GM12864 (cell line): ENCODE measurements at regions not wholly inside any gene's neighbourhood (a gene's known extent, or its start where the extent isn't known, plus 50 kb on each side); places are given as distances from the start of the nearest gene placed in this dataset.

ENCODE experiments used
- DNase-seq: peaks from one replicate; pipeline ENCODE4 v3.0.0-alpha.2; 2011; ENCODE audit warnings: low read depth
- H3K4me3 ChIP-seq: 2 replicates; pipeline ENCODE4 v1.5.1; 2011; ENCODE audit warnings: mild to moderate bottlenecking, low read depth, low read length, control low read depth
- TF ChIP-seq, protein P1 (sequence below): IDR thresholded peaks from 2 replicates; pipeline ENCODE4 v1.5.1; 2011; ENCODE audit warnings: low read depth, mild to moderate bottlenecking, moderate library complexity, low read length, control low read depth, inconsistent platforms; ENCODE audit errors: missing control alignments

DNA sequence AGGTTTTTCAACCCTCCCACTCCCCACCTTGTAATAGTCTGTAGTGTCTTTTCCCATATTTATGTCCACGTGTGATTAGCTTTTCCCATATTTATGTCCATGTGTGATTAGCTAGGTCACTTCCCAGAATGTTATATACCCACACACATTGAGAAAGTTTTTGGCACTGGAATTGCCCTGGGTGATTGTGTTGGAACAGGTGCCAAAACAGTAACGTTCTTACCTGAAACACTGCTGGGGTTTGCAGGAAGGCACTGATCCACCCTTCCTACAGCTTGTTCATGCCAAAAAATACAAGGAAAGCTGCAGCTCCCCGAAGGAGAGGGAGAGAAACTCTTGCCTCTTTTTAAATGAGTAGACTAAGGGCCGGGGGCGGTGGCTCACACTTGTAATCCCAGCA lies 68.0 kb upstream of the CXADR start:
- DNase-seq = no peak
- H3K4me3 ChIP-seq = no peak overlapping the region
- TF ChIP-seq, protein P1, sequence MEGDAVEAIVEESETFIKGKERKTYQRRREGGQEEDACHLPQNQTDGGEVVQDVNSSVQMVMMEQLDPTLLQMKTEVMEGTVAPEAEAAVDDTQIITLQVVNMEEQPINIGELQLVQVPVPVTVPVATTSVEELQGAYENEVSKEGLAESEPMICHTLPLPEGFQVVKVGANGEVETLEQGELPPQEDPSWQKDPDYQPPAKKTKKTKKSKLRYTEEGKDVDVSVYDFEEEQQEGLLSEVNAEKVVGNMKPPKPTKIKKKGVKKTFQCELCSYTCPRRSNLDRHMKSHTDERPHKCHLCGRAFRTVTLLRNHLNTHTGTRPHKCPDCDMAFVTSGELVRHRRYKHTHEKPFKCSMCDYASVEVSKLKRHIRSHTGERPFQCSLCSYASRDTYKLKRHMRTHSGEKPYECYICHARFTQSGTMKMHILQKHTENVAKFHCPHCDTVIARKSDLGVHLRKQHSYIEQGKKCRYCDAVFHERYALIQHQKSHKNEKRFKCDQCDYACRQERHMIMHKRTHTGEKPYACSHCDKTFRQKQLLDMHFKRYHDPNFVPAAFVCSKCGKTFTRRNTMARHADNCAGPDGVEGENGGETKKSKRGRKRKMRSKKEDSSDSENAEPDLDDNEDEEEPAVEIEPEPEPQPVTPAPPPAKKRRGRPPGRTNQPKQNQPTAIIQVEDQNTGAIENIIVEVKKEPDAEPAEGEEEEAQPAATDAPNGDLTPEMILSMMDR = no peak

DNA sequence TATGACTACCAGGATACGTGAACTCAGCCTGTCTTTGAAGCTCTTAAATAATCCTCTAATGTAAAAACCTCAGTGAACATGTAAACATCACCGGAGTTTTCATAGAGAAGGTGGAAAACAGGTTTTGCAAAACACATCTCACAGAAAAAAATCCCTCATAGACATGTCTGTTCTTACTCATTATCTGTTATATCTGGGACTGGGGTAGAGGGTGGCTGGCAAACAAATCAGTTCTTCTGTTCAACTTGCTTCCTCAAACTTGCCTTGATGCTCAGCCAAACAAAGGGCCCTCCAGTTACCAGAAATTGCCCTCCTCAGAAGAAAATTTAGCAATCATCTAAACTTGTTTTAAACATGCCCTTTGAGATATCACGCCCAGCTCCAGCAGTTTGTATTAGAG lies 66.1 kb upstream of the CXADR start:
- H3K4me3 ChIP-seq = no peak overlapping the region
- no peak for DNase-seq
- TF ChIP-seq, protein P1 = no peak

DNA sequence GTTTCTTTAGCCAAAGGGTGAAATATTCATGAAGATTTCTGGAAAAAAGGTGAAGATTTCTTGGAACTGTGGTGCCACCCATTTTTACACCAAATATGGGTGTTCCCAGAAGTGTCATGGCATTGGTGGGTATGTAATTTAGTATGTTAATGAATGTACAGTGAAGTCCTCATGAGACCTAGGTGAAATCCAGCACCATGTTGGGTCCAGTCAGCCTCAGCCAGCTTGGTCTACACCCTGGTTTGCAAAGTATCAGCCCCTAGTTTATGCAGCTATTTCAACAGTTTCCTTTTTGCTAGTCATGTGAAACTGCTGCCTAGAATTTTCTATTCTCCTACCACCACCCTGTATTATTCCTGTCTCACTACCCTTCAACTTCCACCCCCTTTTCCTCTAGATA lies 63.1 kb upstream of the CXADR start:
- no peak for DNase-seq
- H3K4me3 ChIP-seq = no peak overlapping the region
- TF ChIP-seq, protein P1 = no peak

DNA sequence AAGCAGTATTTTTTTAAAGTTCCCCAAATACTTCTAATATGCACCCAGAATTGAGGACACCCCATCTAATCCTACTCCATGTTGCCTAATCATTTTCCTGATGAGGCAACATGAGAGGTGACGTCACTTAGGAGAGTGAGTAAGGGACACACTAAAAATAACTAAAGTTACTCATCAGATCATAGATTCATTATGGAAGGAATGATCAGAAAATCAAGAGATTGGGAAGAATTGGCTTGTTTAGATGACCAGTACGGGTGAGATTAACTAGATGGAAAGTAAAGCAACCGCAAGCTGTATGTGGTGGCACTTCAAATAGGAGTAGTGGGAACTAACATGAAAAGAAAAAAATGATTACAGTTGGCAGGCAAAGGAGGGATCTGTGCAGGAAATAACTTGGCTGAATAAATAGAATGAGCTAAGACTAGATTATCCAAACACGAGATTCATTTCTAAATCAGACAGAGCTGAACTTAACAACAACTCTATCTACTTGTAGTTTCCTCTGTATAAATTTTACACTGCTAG lies 61.4 kb upstream of the CXADR start:
- DNase-seq = no peak
- no peak overlapping the region for H3K4me3 ChIP-seq
- TF ChIP-seq, protein P1 = no peak

DNA sequence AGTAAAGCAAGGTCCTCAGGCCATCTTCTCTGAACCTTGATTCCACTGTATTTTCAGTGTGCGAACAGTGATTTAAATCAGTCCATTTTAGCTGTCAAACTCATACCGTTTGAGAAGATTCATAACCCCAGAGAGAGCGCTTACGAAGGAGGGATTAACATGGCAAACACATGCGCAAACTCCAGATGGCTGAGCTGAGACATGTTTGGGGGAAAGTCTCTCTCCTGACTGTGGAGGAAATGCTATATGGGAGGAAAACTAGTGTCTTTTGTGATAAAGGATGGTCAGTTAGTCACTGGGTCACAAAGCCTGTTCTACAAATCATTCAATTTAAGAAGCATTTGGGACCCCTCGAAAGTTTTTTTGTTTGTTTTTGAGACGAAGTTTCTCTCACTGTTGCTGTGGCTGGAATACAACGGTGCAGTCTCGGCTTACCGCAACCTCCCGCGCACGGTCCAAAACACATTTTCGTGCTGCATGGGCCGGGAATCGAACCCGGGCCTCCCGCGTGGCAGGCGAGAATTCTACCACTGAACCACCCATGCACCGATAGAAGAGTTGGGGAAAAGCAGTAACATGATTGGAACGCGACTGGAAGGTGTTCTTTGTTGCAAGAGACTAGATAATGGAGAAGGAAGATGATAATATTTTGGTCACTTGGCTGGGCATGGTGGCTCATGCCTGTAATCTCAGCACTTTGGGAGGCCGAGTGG lies 58.4 kb upstream of the CXADR start:
- no peak overlapping the region for H3K4me3 ChIP-seq
- no peak for DNase-seq
- TF ChIP-seq, protein P1 = no peak

DNA sequence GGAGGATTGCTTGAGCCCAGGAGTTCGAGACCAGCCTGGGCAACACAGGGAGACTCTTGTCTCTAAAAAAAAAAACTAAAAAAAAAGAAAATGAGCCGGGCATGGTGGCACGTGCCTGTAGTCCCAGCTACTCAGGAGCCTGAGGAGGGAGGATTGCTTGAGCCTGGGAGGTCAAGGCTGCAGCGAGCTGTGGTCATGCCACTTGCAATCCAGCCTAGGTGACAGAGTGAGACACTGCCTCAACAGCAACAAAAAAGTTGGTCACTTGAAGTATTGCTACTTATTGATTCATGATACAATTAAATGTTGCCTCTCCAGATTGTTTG lies 57.9 kb upstream of the CXADR start:
- H3K4me3 ChIP-seq = no peak overlapping the region
- DNase-seq = no peak
- TF ChIP-seq, protein P1 = no peak

DNA sequence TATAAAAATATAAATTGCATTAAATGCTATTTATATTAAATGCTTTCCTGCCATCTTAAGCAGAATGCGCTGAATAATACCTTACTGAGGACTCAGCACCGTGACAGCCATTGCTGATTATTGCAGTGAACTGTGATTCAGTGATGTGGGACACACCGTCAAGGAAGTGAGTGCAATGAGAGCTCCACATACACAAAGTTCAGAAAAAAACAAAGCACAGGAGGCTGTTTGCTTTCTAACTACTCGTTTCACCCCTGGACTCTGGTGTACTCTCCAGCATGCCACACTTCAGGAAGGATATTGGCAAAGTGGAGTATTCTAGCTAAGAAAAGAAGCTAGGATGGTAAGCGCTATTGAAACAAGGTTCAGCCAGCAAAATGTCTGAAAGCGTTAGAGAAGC lies 57.4 kb upstream of the CXADR start:
- TF ChIP-seq, protein P1 = no peak
- no peak overlapping the region for H3K4me3 ChIP-seq
- no peak for DNase-seq
